HG03457 (cell line): ENCODE measurements at regions not wholly inside any gene's neighbourhood (a gene's known extent, or its start where the extent isn't known, plus 50 kb on each side); places are given as distances from the start of the nearest gene placed in this dataset.
"Not testable (repeated sequence)": the region's sequence is repeated elsewhere in the genome, so short reads cannot be mapped to it uniquely, and the experiment has no call there.

Source experiments
- ATAC-seq: cut with Tn5 transposase; IDR thresholded peaks from one replicate; pipeline ENCODE4 v1.9.1; 2021; ENCODE audit warnings: moderate number of reproducible peaks; ENCODE audit not compliant: unreplicated experiment

- no peak for ATAC-seq
Observed at GRCh38 chr11:16542353-16542752, 186.0 kb upstream of the SOX6 start.

GRCh38 chr11:16536513-16536912 lies 180.2 kb upstream of the SOX6 start:
- ATAC-seq: no peak

DNA sequence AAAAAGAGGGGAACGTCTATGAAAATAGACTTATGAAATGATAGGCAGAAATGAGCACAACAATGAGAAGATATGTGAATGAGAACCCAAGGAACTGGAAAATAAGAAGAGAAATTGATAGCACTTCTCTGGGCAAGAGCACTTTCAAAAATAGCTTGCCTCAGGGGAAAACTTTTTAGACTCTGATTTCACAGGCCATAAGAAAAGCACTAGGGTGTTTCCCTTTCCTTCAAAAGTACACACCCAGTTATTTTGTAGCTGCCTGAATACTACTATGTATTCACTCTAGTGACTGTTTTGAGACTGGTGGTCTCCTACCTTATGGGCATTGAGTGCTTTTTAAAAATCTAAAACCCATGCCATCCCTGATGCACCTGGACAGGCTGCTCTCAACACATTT lies 172.3 kb upstream of the SOX6 start:
- ATAC-seq: no peak

- no peak for ATAC-seq
Observed at GRCh38 chr11:16527525-16528246, 171.3 kb upstream of the SOX6 start.

DNA sequence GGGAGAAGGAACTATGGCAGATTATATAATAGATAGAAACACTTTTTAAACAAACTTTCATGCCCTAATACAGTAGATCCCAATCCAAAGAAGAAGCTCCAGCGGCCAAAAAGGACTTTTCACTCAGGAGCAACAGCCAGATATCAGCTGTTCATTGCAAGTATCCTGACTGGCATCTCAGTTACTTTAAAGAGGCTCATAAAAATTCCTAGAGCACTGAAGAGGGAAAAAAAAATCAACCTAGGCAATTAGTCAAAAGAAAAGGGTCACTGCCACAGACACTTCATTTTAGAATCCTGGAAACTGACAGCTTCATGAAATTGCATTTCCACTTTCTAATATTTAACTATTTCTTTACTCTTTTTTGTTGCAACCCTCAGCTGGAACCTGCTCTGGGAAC lies 170.6 kb upstream of the SOX6 start:
- ATAC-seq: no peak

DNA sequence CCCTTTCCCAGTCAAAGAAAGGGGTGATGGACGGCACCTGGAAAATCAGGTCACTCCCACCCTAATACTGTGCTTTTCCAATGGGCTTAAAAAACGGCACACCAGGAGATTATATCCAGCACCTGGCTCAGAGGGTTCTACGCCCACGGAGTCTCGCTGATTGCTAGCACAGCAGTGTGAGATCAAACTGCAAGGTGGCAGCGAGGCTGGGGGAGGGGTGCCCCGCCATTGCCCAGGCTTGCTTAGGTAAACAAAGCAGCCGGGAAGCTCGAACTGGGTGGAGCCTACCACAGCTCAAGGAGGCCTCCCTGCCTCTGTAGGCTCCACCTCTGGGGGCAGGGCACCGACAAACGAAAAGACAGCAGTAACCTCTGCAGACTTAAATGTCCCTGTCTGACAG lies 164.4 kb upstream of the SOX6 start:
- ATAC-seq: not testable (repeated sequence)

- ATAC-seq: peak; percentile 88
Observed at GRCh38 chr11:16512899-16513241, 156.5 kb upstream of the SOX6 start.

GRCh38 chr11:16512198-16512898 lies 156.0 kb upstream of the SOX6 start:
- no peak for ATAC-seq

DNA sequence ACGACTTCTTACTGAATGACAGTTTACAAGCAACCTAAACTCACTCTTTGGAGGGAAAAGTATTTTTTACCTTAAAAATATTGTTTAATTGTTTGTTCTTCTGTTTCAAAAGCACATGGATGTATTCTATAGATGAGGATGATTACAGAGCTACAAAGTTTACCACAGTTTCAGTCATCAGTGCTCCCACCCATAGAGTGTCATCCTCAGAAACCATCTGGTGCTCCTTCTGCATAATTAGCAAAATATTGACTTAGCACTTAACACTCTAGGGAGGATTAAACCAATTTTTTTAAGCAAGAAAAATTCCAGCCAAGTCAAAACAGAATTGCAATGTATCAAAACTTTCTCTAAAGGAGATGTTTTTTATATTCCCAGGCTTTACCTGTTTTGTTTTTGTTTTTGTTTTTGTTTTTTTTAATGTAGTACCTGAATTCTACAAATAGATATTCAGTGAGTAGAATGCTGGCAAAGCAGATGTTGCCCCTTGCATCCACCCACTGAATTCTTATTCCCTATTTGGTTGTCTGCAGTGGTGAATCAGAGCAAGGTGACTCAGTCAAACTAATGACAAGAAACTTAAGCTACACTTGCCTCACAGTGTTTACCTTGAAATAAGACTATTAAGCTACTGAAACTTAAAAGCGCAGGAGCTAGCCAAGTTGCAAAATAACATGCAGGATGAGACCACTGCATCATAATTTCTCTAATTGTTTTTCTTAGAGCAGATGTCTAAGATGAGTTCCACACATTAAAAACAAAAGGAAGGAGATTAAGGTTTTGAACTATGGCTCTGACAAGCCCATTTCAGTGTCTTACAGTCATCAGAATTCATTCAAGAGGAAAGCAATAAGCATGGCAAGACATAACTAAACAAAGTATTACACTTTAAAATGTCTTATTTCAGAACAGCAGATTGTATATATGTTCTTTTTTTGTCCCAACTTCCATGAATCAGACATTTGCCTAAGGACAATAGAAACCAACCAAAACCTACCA lies 155.1 kb upstream of the SOX6 start:
- ATAC-seq: no peak

- ATAC-seq: no peak
Observed at GRCh38 chr11:16505481-16505880, 149.1 kb upstream of the SOX6 start.

- not testable (repeated sequence) for ATAC-seq
Observed at GRCh38 chr11:16503891-16504290, 147.5 kb upstream of the SOX6 start.

- ATAC-seq: no peak
Observed at GRCh38 chr11:16494918-16495691, 138.8 kb upstream of the SOX6 start.

- no peak for ATAC-seq
Observed at GRCh38 chr11:16484434-16484833, 128.1 kb upstream of the SOX6 start.

DNA sequence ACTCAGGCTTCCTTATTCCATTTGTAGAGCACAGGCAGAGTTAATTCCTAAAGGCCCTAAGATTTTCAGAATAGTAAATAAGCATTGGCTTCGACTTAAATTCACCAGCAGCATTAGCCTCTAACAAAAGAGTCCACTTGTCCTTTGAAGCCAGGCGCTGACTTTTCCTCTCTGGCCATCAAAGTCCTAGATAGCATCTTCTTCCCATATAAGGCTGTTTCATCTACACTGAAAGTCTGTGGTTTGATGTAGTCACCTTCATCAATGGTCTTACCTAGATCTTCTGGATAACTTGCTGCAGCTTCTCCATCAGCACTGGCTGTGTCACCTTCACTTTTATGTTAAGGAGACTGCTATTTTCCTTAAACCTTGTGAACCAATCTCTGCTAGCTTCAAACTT lies 118.3 kb upstream of the SOX6 start:
- no peak for ATAC-seq

GRCh38 chr11:16469968-16470367 lies 113.6 kb upstream of the SOX6 start:
- no peak for ATAC-seq

- ATAC-seq: no peak
Observed at GRCh38 chr11:16468735-16469453, 112.5 kb upstream of the SOX6 start.

DNA sequence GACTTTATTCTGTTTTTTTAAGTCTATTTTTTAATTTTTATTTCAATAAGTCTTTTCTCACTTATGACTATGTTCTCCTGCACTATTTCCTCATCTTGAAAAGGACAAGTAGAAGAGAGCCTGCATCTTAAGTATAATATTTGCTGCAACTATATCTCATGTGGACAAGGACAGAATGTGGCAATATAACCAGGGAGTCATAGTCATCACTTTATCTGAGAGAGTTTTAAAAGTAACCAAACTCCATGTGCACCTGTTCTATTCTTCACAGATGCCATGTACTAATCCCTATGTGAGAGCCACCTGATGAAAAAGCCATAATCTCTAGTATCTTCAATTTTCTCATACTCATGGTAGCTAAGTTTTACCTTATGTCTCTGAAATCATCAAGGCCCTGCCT lies 104.2 kb upstream of the SOX6 start:
- no peak for ATAC-seq

- ATAC-seq: no peak
Observed at GRCh38 chr11:16456366-16456765, 100.0 kb upstream of the SOX6 start.

DNA sequence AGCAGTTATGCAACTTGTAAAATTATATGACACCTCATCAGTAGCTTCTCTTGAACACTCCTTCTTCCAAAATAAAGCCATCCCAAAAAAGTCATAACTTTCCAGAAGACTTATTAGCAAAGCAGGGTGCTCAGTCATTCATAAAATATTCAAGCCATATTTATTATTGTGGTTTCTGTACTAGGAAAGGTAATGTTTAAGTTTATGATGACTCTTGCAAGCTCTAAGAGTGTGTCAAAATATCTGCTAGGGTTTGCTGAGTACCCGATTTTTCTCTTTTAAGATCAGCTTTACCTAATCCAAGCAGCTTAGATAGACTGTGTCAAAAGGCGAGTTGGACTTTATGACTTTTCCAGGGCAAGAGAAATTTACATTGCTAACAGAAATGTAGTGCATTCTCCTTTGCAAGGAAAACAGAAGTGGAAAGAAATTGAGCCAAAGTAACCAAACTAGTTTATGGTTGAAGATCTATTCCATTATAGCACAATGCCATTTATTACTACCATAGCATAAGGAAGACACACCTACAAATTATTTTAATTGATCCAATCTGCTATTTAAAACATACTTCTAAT lies 98.0 kb upstream of the SOX6 start:
- ATAC-seq: no peak
